ENCODE measurements at regions not wholly inside any gene's neighbourhood (a gene's known extent, or its start where the extent isn't known, plus 50 kb on each side); places are given as distances from the start of the nearest gene placed in this dataset.

GRCh38 chr10:16297642-16298041 is 139.2 kb upstream of the PTER start:
- no peak for TF ChIP-seq CTCF (IDR thresholded peaks at IDR 0.05; ENCODE audit: insufficient read depth, low read length)
- TF ChIP-seq POLR2AphosphoS5 (IDR thresholded peaks at IDR 0.05; ENCODE audit: low read depth), result no peak
